Lower leg skin (tissue), 3 donors: ENCODE measurements at regions not wholly inside any gene's neighbourhood (a gene's known extent, or its start where the extent isn't known, plus 50 kb on each side); places are given as distances from the start of the nearest gene placed in this dataset.

Experiments
- CTCF ChIP-seq, 3 donors: fragments of 450-650 bp; IDR thresholded peaks; one replicate each; pipeline ENCODE4 v1.5.1; 2016; ENCODE audit warnings: antibody characterized with exemption in 3 of 3, mild to moderate bottlenecking in 3 of 3, moderate library complexity in 2 of 3
- POLR2A ChIP-seq, 2 donors: fragments of 450-650 bp; IDR thresholded peaks; one replicate each; pipeline ENCODE4 v1.6.1; 2016 to 2017; ENCODE audit warnings: antibody characterized with exemption in 2 of 2, mild to moderate bottlenecking in 1 of 2, moderate library complexity in 1 of 2

GRCh38 chr18:25862881-25863600 is 227.4 kb downstream of the SS18 start:
- TF ChIP-seq CTCF (IDR thresholded peaks at IDR 0.05) (no peak), POLR2A (IDR thresholded peaks at IDR 0.05) (no peak)
